HEK293T (cell line): ENCODE measurements at regions not wholly inside any gene's neighbourhood (a gene's known extent, or its start where the extent isn't known, plus 50 kb on each side); places are given as distances from the start of the nearest gene placed in this dataset.

Experiments used
- BHLHE40 ChIP-seq: fragments of 450-650 bp; IDR thresholded peaks from 2 replicates; pipeline ENCODE4 v1.6.1; 2016; ENCODE audit warnings: mild to moderate bottlenecking, moderate library complexity, borderline replicate concordance
- ELF4 ChIP-seq: fragments of 450-650 bp; IDR thresholded peaks from 2 replicates; pipeline ENCODE4 v1.6.1; 2017; ENCODE audit warnings: antibody characterized with exemption
- FOXK2 ChIP-seq: fragments of 450-650 bp; IDR thresholded peaks from 2 replicates; pipeline ENCODE4 v1.6.1; 2016; ENCODE audit warnings: mild to moderate bottlenecking
- FOXM1 ChIP-seq: fragments of 450-650 bp; IDR thresholded peaks from 2 replicates; pipeline ENCODE4 v1.6.1; 2017; ENCODE audit warnings: mild to moderate bottlenecking, borderline replicate concordance
- SP1 ChIP-seq: fragments of 450-650 bp; IDR thresholded peaks from 2 replicates; pipeline ENCODE4 v1.6.1; 2017
- SUZ12 ChIP-seq: fragments of 450-650 bp; IDR thresholded peaks from 2 replicates; pipeline ENCODE4 v1.6.1; 2016; ENCODE audit warnings: mild to moderate bottlenecking
- TARDBP ChIP-seq: fragments of 450-650 bp; IDR thresholded peaks from 2 replicates; pipeline ENCODE4 v1.6.1; 2016

DNA sequence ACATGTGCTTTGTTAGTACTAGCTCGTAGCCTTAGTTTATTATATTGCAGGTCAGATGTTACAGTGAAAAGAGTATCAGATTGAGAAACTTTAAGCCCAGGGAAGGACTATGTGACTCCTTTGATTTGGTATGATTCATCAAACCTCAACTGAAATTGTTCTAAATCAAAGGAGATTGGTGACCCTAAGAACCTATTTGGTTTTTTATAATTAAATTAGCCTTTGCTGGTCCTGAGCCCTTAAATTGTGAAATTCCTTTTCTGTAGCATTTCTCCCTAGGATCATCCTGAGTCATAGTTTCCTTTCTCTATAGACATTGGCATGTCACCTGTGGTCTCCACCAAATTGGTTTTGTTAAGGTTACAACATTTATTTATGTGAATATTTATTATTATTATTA is 89.7 kb downstream of the POLR1F start:
- TF ChIP-seq TARDBP, result no peak
- no peak for TF ChIP-seq BHLHE40
- no peak for TF ChIP-seq FOXK2
- no peak for TF ChIP-seq FOXM1
- TF ChIP-seq ELF4, result no peak
- no peak for TF ChIP-seq SP1
- no peak for TF ChIP-seq SUZ12
